ENCODE measurements at regions not wholly inside any gene's neighbourhood (a gene's known extent, or its start where the extent isn't known, plus 50 kb on each side); places are given as distances from the start of the nearest gene placed in this dataset.

DNA sequence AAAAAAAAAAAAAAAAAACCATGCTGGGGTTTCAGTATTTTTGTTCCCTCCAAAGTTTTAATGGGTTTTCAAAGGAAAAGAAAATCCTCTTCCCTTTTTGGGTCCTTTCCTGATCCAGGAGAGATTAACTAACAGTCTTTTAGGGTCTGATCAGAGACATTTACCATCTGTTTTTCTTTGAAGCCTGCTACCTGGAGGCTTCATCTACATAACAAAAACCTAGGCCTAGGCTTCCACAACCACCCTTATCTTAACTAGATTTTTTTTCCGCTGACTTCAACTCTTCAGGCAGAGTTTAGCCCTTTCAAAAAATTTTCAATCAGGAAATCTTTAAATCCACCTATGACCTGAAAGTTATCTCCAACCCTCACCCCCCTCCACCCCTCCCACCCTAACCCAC, 154.7 kb downstream of the MBD2 start:
- WGBS (ENCODE audit: insufficient coverage): 0% methylated on average over 1 of the region's 1 CpG
- DNase-seq (ENCODE audit: low read depth in 4 of 6, low spot score in 6 of 6): no peak
- no peaks in the 10 kb centered on the region for H3K9me3 ChIP-seq (ENCODE audit: control insufficient read depth, insufficient read depth, low read length)

DNA sequence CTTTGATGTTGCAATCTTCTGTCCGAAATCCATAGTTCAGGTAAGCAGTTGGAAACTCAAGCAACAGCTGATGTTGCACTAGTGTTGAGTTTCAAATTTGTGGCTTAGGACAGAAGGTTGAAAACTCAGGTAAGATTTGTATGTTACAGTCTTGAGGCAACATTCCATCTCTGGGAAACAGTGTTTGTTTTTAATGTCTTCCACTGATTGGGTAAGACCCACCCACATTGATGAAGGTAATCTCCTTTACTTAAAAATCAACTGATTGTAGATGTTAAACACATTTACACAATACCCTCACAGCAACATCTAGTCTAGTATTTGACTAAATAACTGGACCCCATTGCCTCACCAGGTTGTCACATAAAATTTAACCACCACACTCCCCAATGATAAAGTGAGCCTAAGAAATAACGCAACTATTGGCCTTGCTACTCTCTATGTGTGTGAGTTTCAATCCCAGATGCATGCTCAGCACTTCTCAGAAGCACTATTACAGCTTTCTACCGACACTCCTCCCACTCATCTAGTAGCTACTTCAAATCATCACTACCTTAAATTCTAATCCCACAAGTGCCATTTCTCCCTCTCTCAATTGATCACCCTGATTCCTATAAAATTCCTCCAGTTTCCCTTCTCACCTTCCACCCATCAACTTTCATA, 164.0 kb downstream of the MBD2 start:
- Histone ChIP-seq H3K36me3 (ENCODE audit: control insufficient read depth, insufficient read depth, low read length) (no peaks in the 10 kb centered on the region), H3K27ac (ENCODE audit: low read depth, low read length) (no peak overlapping the region), H3K27me3 (ENCODE audit: control insufficient read depth, insufficient read depth, low read length) (no peaks in the 10 kb centered on the region), H3K4me1 (ENCODE audit: control insufficient read depth, insufficient read depth, low read length) (no peaks in the 10 kb centered on the region), H3K4me3 (ENCODE audit: low read depth, low read length) (no peak overlapping the region), H3K9me3 (ENCODE audit: control insufficient read depth, insufficient read depth, low read length) (no peaks in the 10 kb centered on the region)
- WGBS (ENCODE audit: insufficient coverage): 84% methylated on average over 3 of the region's 3 CpGs
- DNase-seq (ENCODE audit: low read depth in 4 of 6, low spot score in 6 of 6): no peak

More for the DNA sequence above, 154.7 kb downstream of the MBD2 start:
- no peaks in the 10 kb centered on the region for H3K27me3 ChIP-seq (ENCODE audit: control insufficient read depth, insufficient read depth, low read length)
- H3K4me1 ChIP-seq (ENCODE audit: control insufficient read depth, insufficient read depth, low read length): no peaks in the 10 kb centered on the region
- no peak overlapping the region for H3K27ac ChIP-seq (ENCODE audit: low read depth, low read length)
- no peak overlapping the region for H3K4me3 ChIP-seq (ENCODE audit: low read depth, low read length)
- no peaks in the 10 kb centered on the region for H3K36me3 ChIP-seq (ENCODE audit: control insufficient read depth, insufficient read depth, low read length)

DNA sequence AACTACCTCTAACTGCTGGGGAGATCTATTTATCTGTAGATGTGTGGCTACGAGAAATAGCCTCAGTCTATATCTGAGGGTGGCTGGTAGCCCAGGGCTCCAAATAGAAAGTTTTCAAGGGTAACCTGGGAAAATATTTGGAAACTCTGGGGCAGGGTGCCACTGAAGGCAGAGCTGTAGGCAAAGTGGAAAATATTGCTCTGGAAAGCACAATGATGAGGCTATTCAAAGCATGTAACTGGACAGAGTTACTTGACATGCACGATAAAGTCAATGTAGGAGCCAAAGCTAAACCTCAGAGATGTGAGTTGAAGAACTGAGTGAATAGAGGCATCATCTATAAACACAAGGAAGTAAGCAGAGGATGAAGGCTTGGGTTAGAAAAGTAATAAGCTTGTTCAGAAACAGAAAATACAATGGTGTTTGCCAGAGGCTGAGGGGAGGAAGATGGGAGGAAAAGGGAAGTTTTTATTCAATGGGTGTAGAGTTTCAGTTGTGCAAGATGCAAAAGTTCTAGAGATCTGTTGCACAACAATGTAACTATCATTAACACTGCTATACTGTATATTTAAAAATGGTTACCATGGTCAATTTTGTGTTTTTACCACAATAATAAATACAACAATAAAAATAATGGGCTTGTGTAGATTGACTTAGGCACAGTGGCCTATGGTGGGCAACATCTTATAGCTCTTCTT, 171.6 kb downstream of the MBD2 start:
- H3K36me3 ChIP-seq (ENCODE audit: control insufficient read depth, insufficient read depth, low read length): no peaks in the 10 kb centered on the region
- 94% methylated on average over 2 of the region's 2 CpGs for WGBS (ENCODE audit: insufficient coverage)
- no peak overlapping the region for H3K4me3 ChIP-seq (ENCODE audit: low read depth, low read length)
- DNase-seq (ENCODE audit: low read depth in 4 of 6, low spot score in 6 of 6): no peak
- no peaks in the 10 kb centered on the region for H3K27me3 ChIP-seq (ENCODE audit: control insufficient read depth, insufficient read depth, low read length)
- H3K4me1 ChIP-seq (ENCODE audit: control insufficient read depth, insufficient read depth, low read length): no peaks in the 10 kb centered on the region
- no peak overlapping the region for H3K27ac ChIP-seq (ENCODE audit: low read depth, low read length)
- H3K9me3 ChIP-seq (ENCODE audit: control insufficient read depth, insufficient read depth, low read length): no peaks in the 10 kb centered on the region

- no peaks in the 10 kb centered on the region for H3K4me1 ChIP-seq (ENCODE audit: control insufficient read depth, insufficient read depth, low read length)
- H3K9me3 ChIP-seq (ENCODE audit: control insufficient read depth, insufficient read depth, low read length): no peaks in the 10 kb centered on the region
- no peak overlapping the region for H3K4me3 ChIP-seq (ENCODE audit: low read depth, low read length)
Measured at GRCh38 chr18:54052259-54052658, 172.2 kb downstream of the MBD2 start.

DNA sequence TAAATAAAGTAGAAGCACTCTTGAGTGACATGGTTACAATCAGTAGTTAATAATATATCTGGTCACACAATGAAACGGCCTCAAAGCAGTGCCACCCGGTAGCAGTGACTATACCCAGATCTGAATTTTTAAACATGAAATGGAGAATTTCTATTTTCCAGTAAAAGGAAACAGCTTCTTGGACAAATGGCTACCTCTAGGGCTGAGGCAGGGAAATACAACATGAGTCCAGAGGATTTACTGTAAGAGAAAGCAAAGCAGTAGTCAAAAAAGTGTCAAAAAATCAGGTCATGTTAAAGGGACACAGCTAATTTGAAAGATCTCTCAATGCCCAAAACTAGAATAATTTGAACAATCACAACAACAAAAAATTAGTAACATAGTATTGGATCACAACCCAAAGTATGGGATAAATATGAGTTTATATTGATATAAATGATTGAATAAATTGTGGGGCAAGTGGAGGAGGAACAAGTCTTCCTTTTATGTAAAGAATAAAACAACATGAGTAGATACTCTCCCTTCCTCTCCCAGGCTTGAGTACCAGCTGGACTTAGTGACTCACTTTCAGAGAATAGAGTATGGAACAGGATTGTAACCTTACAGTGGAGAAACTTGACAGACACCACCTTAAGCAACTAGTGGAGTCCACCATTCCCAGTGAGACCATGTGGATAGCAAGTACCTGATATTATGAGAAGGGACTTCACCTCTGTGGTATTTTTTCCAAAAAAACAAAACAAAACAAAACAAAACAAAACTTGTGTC, 180.8 kb downstream of the MBD2 start:
- H3K4me3 ChIP-seq (ENCODE audit: low read depth, low read length): no peak overlapping the region
- H3K27ac ChIP-seq (ENCODE audit: low read depth, low read length): no peak overlapping the region
- no peaks in the 10 kb centered on the region for H3K4me1 ChIP-seq (ENCODE audit: control insufficient read depth, insufficient read depth, low read length)
- H3K27me3 ChIP-seq (ENCODE audit: control insufficient read depth, insufficient read depth, low read length): no peaks in the 10 kb centered on the region
- DNase-seq (ENCODE audit: low read depth in 4 of 6, low spot score in 6 of 6): no peak
- H3K36me3 ChIP-seq (ENCODE audit: control insufficient read depth, insufficient read depth, low read length): no peaks in the 10 kb centered on the region
- H3K9me3 ChIP-seq (ENCODE audit: control insufficient read depth, insufficient read depth, low read length): no peaks in the 10 kb centered on the region
- WGBS (ENCODE audit: insufficient coverage): no CpG with 5 or more reads among the region's 2 CpGs

More at GRCh38 chr18:54052259-54052658, 172.2 kb downstream of the MBD2 start:
- DNase-seq (ENCODE audit: low read depth in 4 of 6, low spot score in 6 of 6): peak in 1 of 6 donors; percentile 18
- Histone ChIP-seq H3K27me3 (ENCODE audit: control insufficient read depth, insufficient read depth, low read length) (no peaks in the 10 kb centered on the region), H3K27ac (ENCODE audit: low read depth, low read length) (no peak overlapping the region), H3K36me3 (ENCODE audit: control insufficient read depth, insufficient read depth, low read length) (no peaks in the 10 kb centered on the region)

GRCh38 chr18:54035927-54036326, 188.5 kb downstream of the MBD2 start:
- H3K4me3 ChIP-seq (ENCODE audit: low read depth, low read length): no peak overlapping the region
- H3K36me3 ChIP-seq (ENCODE audit: control insufficient read depth, insufficient read depth, low read length): no peaks in the 10 kb centered on the region
- no peaks in the 10 kb centered on the region for H3K9me3 ChIP-seq (ENCODE audit: control insufficient read depth, insufficient read depth, low read length)
- peak in 1 of 6 donors; percentile 6 for DNase-seq (ENCODE audit: low read depth in 4 of 6, low spot score in 6 of 6)
- no peaks in the 10 kb centered on the region for H3K27me3 ChIP-seq (ENCODE audit: control insufficient read depth, insufficient read depth, low read length)
- no peak overlapping the region for H3K27ac ChIP-seq (ENCODE audit: low read depth, low read length)
- no peaks in the 10 kb centered on the region for H3K4me1 ChIP-seq (ENCODE audit: control insufficient read depth, insufficient read depth, low read length)

- no peaks in the 10 kb centered on the region for H3K36me3 ChIP-seq (ENCODE audit: control insufficient read depth, insufficient read depth, low read length)
- H3K4me3 ChIP-seq (ENCODE audit: low read depth, low read length): no peak overlapping the region
- H3K4me1 ChIP-seq (ENCODE audit: control insufficient read depth, insufficient read depth, low read length): no peaks in the 10 kb centered on the region
- no peak overlapping the region for H3K27ac ChIP-seq (ENCODE audit: low read depth, low read length)
- 92% methylated on average over 3 of the region's 3 CpGs for WGBS (ENCODE audit: insufficient coverage)
- no peaks in the 10 kb centered on the region for H3K27me3 ChIP-seq (ENCODE audit: control insufficient read depth, insufficient read depth, low read length)
- H3K9me3 ChIP-seq (ENCODE audit: control insufficient read depth, insufficient read depth, low read length): no peaks in the 10 kb centered on the region
- no peak for DNase-seq (ENCODE audit: low read depth in 4 of 6, low spot score in 6 of 6)
Measured at GRCh38 chr18:54033052-54033451, 191.4 kb downstream of the MBD2 start.

DNA sequence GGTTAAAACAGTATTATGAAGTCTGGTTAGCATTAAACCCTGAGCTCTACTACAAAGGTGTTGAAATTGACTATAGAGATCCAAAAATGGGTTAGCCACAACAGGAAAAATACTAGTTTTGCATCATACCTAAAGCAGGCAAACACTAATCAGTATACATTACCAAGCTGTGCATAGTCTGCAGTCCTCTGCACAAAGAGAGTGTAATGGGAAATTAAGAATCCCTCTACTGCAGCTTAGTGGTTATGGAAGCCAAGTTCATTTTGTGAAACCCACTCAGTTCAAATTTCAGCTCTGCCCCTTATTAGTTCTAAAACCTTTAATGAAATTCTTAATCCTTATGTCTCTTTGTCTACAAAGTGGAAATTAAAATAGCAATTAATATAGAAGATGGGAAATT, 192.1 kb downstream of the MBD2 start:
- H3K27me3 ChIP-seq (ENCODE audit: control insufficient read depth, insufficient read depth, low read length): no peaks in the 10 kb centered on the region
- no peak overlapping the region for H3K4me3 ChIP-seq (ENCODE audit: low read depth, low read length)
- H3K27ac ChIP-seq (ENCODE audit: low read depth, low read length): no peak overlapping the region
- DNase-seq (ENCODE audit: low read depth in 4 of 6, low spot score in 6 of 6): peak in 3 of 6 donors; percentile 5 to 85 (median 12)
- no peaks in the 10 kb centered on the region for H3K36me3 ChIP-seq (ENCODE audit: control insufficient read depth, insufficient read depth, low read length)
- no peaks in the 10 kb centered on the region for H3K4me1 ChIP-seq (ENCODE audit: control insufficient read depth, insufficient read depth, low read length)
- H3K9me3 ChIP-seq (ENCODE audit: control insufficient read depth, insufficient read depth, low read length): no peaks in the 10 kb centered on the region

DNA sequence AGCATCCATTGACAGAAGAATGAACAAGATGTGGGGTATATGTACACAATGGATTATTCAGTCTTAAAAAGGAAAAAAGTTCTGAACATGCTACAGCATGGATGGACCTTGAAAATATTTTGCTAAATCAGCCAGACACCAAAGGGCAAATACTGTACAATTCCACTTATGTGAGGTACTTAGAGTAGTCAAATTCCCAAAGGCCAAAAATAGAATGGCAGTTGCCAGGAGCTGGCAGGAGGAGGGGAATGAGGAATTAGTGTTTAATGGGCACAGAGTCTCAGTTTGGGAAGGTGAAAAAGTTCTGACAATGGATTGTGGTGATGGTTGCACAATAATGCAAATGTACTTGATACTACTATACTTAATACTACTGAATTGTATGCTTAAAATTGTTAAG, 193.2 kb downstream of the MBD2 start:
- Histone ChIP-seq H3K4me3 (ENCODE audit: low read depth, low read length) (no peak overlapping the region), H3K27me3 (ENCODE audit: control insufficient read depth, insufficient read depth, low read length) (no peaks in the 10 kb centered on the region), H3K9me3 (ENCODE audit: control insufficient read depth, insufficient read depth, low read length) (no peaks in the 10 kb centered on the region), H3K4me1 (ENCODE audit: control insufficient read depth, insufficient read depth, low read length) (no peaks in the 10 kb centered on the region), H3K27ac (ENCODE audit: low read depth, low read length) (no peak overlapping the region), H3K36me3 (ENCODE audit: control insufficient read depth, insufficient read depth, low read length) (no peaks in the 10 kb centered on the region)
- no peak for DNase-seq (ENCODE audit: low read depth in 4 of 6, low spot score in 6 of 6)

DNA sequence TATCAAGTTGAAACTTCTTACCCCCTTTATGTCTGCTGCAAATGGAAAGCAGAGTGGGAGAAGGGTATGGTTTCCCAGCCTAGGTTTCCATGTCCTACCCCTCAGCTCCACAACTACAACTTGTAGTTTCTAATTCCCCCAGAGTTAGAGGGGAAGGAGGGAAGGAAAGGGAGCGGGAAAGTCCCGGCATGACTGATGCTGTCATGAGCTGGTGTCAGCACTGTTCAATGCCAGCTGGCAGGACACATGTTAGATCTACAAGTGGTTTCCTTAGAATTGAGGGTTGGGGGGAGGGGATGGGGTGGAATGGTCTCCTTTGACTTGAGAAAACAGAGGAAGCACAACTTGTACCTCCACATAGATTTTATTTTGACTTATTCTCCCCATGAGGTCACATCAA, 194.0 kb downstream of the MBD2 start:
- 75% methylated on average over 2 of the region's 2 CpGs for WGBS (ENCODE audit: insufficient coverage)
- H3K4me3 ChIP-seq (ENCODE audit: low read depth, low read length): no peak overlapping the region
- DNase-seq (ENCODE audit: low read depth in 4 of 6, low spot score in 6 of 6): no peak
- no peaks in the 10 kb centered on the region for H3K36me3 ChIP-seq (ENCODE audit: control insufficient read depth, insufficient read depth, low read length)
- H3K4me1 ChIP-seq (ENCODE audit: control insufficient read depth, insufficient read depth, low read length): no peaks in the 10 kb centered on the region
- no peaks in the 10 kb centered on the region for H3K9me3 ChIP-seq (ENCODE audit: control insufficient read depth, insufficient read depth, low read length)
- H3K27ac ChIP-seq (ENCODE audit: low read depth, low read length): no peak overlapping the region
- no peaks in the 10 kb centered on the region for H3K27me3 ChIP-seq (ENCODE audit: control insufficient read depth, insufficient read depth, low read length)

Measured in spinal cord (tissue), 9 donors.